OCI-LY7 (cell line): ENCODE measurements at regions not wholly inside any gene's neighbourhood (a gene's known extent, or its start where the extent isn't known, plus 50 kb on each side); places are given as distances from the start of the nearest gene placed in this dataset.

Experiments used
- BruUV-seq: library from RNA; stranded (reverse); fragments of 400-500 nt; replicated peaks from 2 replicates; lab custom pipeline; 2021; lab: Mats Ljungman, UMichigan
- CTCF ChIA-PET: fragments of 300-600 bp; sonication (Branson Sonifier 250); formaldehyde crosslinking; loops from one replicate; lab custom pipeline; 2022; ENCODE audit warnings: antibody characterized with exemption; ENCODE audit not compliant: unreplicated experiment; lab: Charles Lee
- POLR2A ChIA-PET: fragments of 300-600 bp; sonication (Branson Sonifier 250); formaldehyde crosslinking; loops from one replicate; lab custom pipeline; 2022; ENCODE audit warnings: antibody characterized with exemption; lab: Charles Lee
- DNase-seq: peaks from one replicate; pipeline ENCODE4 v3.0.0-alpha.2; 2015; ENCODE audit warnings: low spot score
- H2AFZ ChIP-seq: fragments of 200-600 bp; sonication (generic), shearing (Covaris generic); 2 replicates; pipeline ENCODE4 v1.6.1; 2014; ENCODE audit warnings: mild to moderate bottlenecking, antibody characterized with exemption, low read length, moderate library complexity
- H3K27ac ChIP-seq: fragments of 200-600 bp; sonication (generic); 2 replicates; pipeline ENCODE4 v1.5.1; 2014; ENCODE audit warnings: mixed run types, low read depth, mild to moderate bottlenecking, moderate library complexity, low read length, inconsistent platforms; ENCODE audit not compliant: poor library complexity, severe bottlenecking
- H3K36me3 ChIP-seq: fragments of 200-600 bp; sonication (generic); 2 replicates; pipeline ENCODE4 v1.6.1; 2014; ENCODE audit warnings: mild to moderate bottlenecking, antibody characterized with exemption, low read length, moderate library complexity, mixed read lengths; ENCODE audit not compliant: insufficient read depth
- H3K4me1 ChIP-seq: fragments of 200-600 bp; sonication (generic); 2 replicates; pipeline ENCODE4 v1.5.1; 2014; ENCODE audit warnings: mild to moderate bottlenecking, low read length; ENCODE audit not compliant: insufficient read depth, poor library complexity, severe bottlenecking
- H3K4me2 ChIP-seq: fragments of 200-600 bp; sonication (generic); 2 replicates; pipeline ENCODE4 v1.6.1; 2014; ENCODE audit warnings: mild to moderate bottlenecking, low read length
- H3K4me3 ChIP-seq: fragments of 200-600 bp; sonication (generic); 2 replicates; pipeline ENCODE4 v1.5.1; 2014; ENCODE audit warnings: mild to moderate bottlenecking, low read depth, low read length; ENCODE audit not compliant: poor library complexity, severe bottlenecking
- H3K79me2 ChIP-seq: fragments of 200-600 bp; sonication (generic); 2 replicates; pipeline ENCODE4 v1.6.1; 2016; ENCODE audit warnings: low read depth, mild to moderate bottlenecking, low read length, moderate library complexity, mixed read lengths; ENCODE audit not compliant: insufficient read depth
- H3K9me2 ChIP-seq: fragments of 200-600 bp; sonication (generic); 2 replicates; pipeline ENCODE4 v1.6.1; 2016; ENCODE audit warnings: mild to moderate bottlenecking, low read length, mixed read lengths; ENCODE audit not compliant: insufficient read depth
- H3K9me3 ChIP-seq: fragments of 200-600 bp; sonication (generic); 2 replicates; pipeline ENCODE4 v1.6.1; 2014; ENCODE audit warnings: mild to moderate bottlenecking, mixed run types, low read length, mixed read lengths
- H4K20me1 ChIP-seq: fragments of 200-600 bp; sonication (generic); 2 replicates; pipeline ENCODE4 v1.6.1; 2014; ENCODE audit warnings: mild to moderate bottlenecking, antibody characterized with exemption, low read length, moderate library complexity, mixed read lengths; ENCODE audit not compliant: insufficient read depth
- CTCF ChIP-seq: fragments of 200-600 bp; sonication (generic); conservative IDR thresholded peaks from 2 replicates; pipeline ENCODE4 v1.5.1; 2014; ENCODE audit warnings: mild to moderate bottlenecking, antibody characterized with exemption, low read length, moderate library complexity, mixed read lengths
- EZH2phosphoT487 ChIP-seq: fragments of 200-600 bp; sonication (generic); IDR thresholded peaks from 2 replicates; pipeline ENCODE4 v1.6.1; 2018; ENCODE audit warnings: low read depth, borderline replicate concordance, mild to moderate bottlenecking, mixed run types, antibody characterized with exemption, low read length, moderate library complexity, mixed read lengths
- intact Hi-C: fragments of 100-400 bp; cut with micrococcal nuclease; formaldehyde crosslinking; loops from one replicate; pipeline ENCODE4 v1.10.0; 2022; ENCODE audit not compliant: unreplicated experiment

DNA sequence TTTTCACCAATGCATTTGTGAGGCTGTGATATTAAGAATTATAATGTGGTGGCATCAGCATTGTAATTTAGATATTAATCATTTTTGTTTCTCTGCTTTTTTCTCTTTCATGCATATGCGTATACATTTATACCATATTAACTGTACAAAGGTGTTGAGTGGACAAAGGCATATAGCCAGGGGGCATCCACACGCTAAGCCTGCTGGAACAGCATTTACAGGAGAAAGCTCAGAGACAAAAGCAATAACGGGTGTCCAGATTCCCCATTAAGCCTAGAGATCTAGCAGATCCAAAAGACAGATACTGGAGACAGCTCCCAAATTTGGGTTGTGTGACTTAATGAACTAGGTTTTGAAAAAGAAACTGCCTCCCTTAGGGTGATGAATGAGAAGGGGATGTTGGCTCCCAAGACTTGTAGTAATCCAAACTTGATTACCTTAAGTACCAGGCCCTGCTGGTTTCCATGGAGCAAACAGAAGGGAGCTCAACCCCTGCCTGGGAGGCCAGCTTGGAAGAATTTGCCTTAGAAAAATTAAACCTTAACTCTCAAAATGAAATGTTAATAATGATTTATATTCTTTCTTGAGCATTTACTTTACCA lies 181.9 kb downstream of the SLC6A15 start:
- Histone ChIP-seq H2AFZ (no peak overlapping the region), H3K4me2 (no peak overlapping the region), H3K4me3 (no peak overlapping the region), H3K27ac (no peak overlapping the region), H3K9me2 (no peaks in the 10 kb centered on the region), H3K79me2 (no peaks in the 10 kb centered on the region), H3K36me3 (no peaks in the 10 kb centered on the region), H4K20me1 (no peaks in the 10 kb centered on the region), H3K4me1 (no peaks in the 10 kb centered on the region), H3K9me3 (no peaks in the 10 kb centered on the region)
- BruUV-seq, result no TSS peak
- ChIA-PET POLR2A (interaction anchor here (0.6 kb wide), 1 partner anchor 322 kb away, joined by 3 read pairs; no protein-coding TSS in a partner anchor), CTCF (no interaction called here)
- no peak for TF ChIP-seq CTCF
- TF ChIP-seq EZH2phosphoT487, result no peak
- no peak for DNase-seq
- intact Hi-C loops, result no loop called here

DNA sequence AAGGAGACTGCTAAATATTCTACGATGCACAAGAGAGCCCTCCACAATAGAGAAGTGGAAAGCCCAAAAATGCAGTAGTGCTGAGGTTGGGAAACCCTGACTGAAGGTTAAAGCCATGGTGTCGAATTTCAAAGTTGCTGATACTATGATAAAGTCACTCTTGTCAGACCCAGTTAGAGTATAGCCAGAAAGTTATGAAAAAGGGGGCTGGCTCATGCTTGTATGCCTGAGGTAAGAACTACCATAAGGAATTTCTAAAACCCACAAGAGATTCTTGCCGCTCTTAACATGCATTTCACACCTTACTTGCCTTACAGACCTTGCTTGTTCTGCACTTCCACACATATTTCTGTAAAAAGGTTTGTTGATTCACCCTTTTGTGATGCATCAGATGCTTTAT lies 184.6 kb downstream of the SLC6A15 start:
- no peak overlapping the region for H3K4me2 ChIP-seq
- BruUV-seq, result no TSS peak
- ChIA-PET CTCF (no interaction called here), POLR2A (no interaction called here)
- no peak for TF ChIP-seq EZH2phosphoT487
- no peak for TF ChIP-seq CTCF
- no peaks in the 10 kb centered on the region for H3K9me2 ChIP-seq
- intact Hi-C loops, result no loop called here
- H3K79me2 ChIP-seq, result no peaks in the 10 kb centered on the region
- H3K36me3 ChIP-seq, result no peaks in the 10 kb centered on the region
- H4K20me1 ChIP-seq, result no peaks in the 10 kb centered on the region
- H3K27ac ChIP-seq, result no peak overlapping the region
- no peak overlapping the region for H3K4me3 ChIP-seq
- no peak overlapping the region for H2AFZ ChIP-seq
- no peaks in the 10 kb centered on the region for H3K4me1 ChIP-seq
- H3K9me3 ChIP-seq, result no peaks in the 10 kb centered on the region
- DNase-seq, result no peak

- H3K4me2 ChIP-seq, result no peak overlapping the region
- BruUV-seq, result no TSS peak
- no peaks in the 10 kb centered on the region for H3K4me1 ChIP-seq
- intact Hi-C loops, result no loop called here
- no peaks in the 10 kb centered on the region for H3K36me3 ChIP-seq
- no peak overlapping the region for H2AFZ ChIP-seq
- CTCF ChIA-PET, result no interaction called here
- H3K79me2 ChIP-seq, result no peaks in the 10 kb centered on the region
- TF ChIP-seq CTCF (no peak), EZH2phosphoT487 (no peak)
- no peaks in the 10 kb centered on the region for H4K20me1 ChIP-seq
- no peak for DNase-seq
- no peak overlapping the region for H3K4me3 ChIP-seq
- H3K27ac ChIP-seq, result no peak overlapping the region
- H3K9me3 ChIP-seq, result no peaks in the 10 kb centered on the region
- no peaks in the 10 kb centered on the region for H3K9me2 ChIP-seq
- POLR2A ChIA-PET, result interaction anchor here (0.7 to 1.1 kb wide), 2 partner anchors 9 to 25 kb away, joined by 3 read pairs; no protein-coding TSS in a partner anchor
Measured at GRCh38 chr12:84726780-84727179, 185.8 kb downstream of the SLC6A15 start.
